ENCODE measurements at regions not wholly inside any gene's neighbourhood (a gene's known extent, or its start where the extent isn't known, plus 50 kb on each side); places are given as distances from the start of the nearest gene placed in this dataset.

- H3K9me3 ChIP-seq (ENCODE audit: severe bottlenecking), result no peaks in the 10 kb centered on the region
- TF ChIP-seq CTCF (IDR thresholded peaks at IDR 0.05; ENCODE audit: poor library complexity, severe bottlenecking), result no peak
- H3K27me3 ChIP-seq (ENCODE audit: insufficient read depth, poor library complexity, severe bottlenecking), result no peaks in the 10 kb centered on the region
- H3K4me3 ChIP-seq (ENCODE audit: severe bottlenecking), result no peak overlapping the region
- H3K36me3 ChIP-seq (ENCODE audit: low read depth), result no peaks in the 10 kb centered on the region
- DNase-seq (ENCODE audit: low spot score), result peak; percentile 38
- no peaks in the 10 kb centered on the region for H3K4me1 ChIP-seq (ENCODE audit: insufficient read depth, poor library complexity, severe bottlenecking)
- H3K27ac ChIP-seq (ENCODE audit: poor library complexity, severe bottlenecking), result no peak overlapping the region
- no peak for ATAC-seq (ENCODE audit: low read depth)
These were observed 111.2 kb downstream of the BRD1 start for GRCh38 chr22:49716441-49716840.

- no peak for DNase-seq (ENCODE audit: low spot score)
- TF ChIP-seq CTCF (IDR thresholded peaks at IDR 0.05; ENCODE audit: poor library complexity, severe bottlenecking), result no peak
- Histone ChIP-seq H3K4me1 (ENCODE audit: insufficient read depth, poor library complexity, severe bottlenecking) (no peaks in the 10 kb centered on the region), H3K27me3 (ENCODE audit: insufficient read depth, poor library complexity, severe bottlenecking) (no peaks in the 10 kb centered on the region), H3K36me3 (ENCODE audit: low read depth) (no peaks in the 10 kb centered on the region), H3K9me3 (ENCODE audit: severe bottlenecking) (no peaks in the 10 kb centered on the region), H3K4me3 (ENCODE audit: severe bottlenecking) (no peak overlapping the region), H3K27ac (ENCODE audit: poor library complexity, severe bottlenecking) (no peak overlapping the region)
- peak; percentile 40; the same call in 1 of the 3 replicates for ATAC-seq (ENCODE audit: low read depth)
These were observed 112.2 kb downstream of the BRD1 start for GRCh38 chr22:49715450-49715849.

GRCh38 chr22:49713003-49713402, 114.7 kb downstream of the BRD1 start:
- Histone ChIP-seq H3K27me3 (ENCODE audit: insufficient read depth, poor library complexity, severe bottlenecking) (no peaks in the 10 kb centered on the region), H3K27ac (ENCODE audit: poor library complexity, severe bottlenecking) (no peak overlapping the region), H3K4me1 (ENCODE audit: insufficient read depth, poor library complexity, severe bottlenecking) (no peaks in the 10 kb centered on the region), H3K4me3 (ENCODE audit: severe bottlenecking) (no peak overlapping the region), H3K9me3 (ENCODE audit: severe bottlenecking) (no peaks in the 10 kb centered on the region), H3K36me3 (ENCODE audit: low read depth) (no peaks in the 10 kb centered on the region)
- no peak for DNase-seq (ENCODE audit: low spot score)
- TF ChIP-seq CTCF (IDR thresholded peaks at IDR 0.05; ENCODE audit: poor library complexity, severe bottlenecking), result no peak
- ATAC-seq (ENCODE audit: low read depth), result no peak

- no peak for ATAC-seq (ENCODE audit: low read depth)
- DNase-seq (ENCODE audit: low spot score), result no peak
- Histone ChIP-seq H3K4me1 (ENCODE audit: insufficient read depth, poor library complexity, severe bottlenecking) (no peaks in the 10 kb centered on the region), H3K36me3 (ENCODE audit: low read depth) (no peaks in the 10 kb centered on the region), H3K9me3 (ENCODE audit: severe bottlenecking) (no peaks in the 10 kb centered on the region), H3K27ac (ENCODE audit: poor library complexity, severe bottlenecking) (no peak overlapping the region), H3K27me3 (ENCODE audit: insufficient read depth, poor library complexity, severe bottlenecking) (no peaks in the 10 kb centered on the region), H3K4me3 (ENCODE audit: severe bottlenecking) (no peak overlapping the region)
- TF ChIP-seq CTCF (IDR thresholded peaks at IDR 0.05; ENCODE audit: poor library complexity, severe bottlenecking), result no peak
These were observed 115.4 kb downstream of the BRD1 start for GRCh38 chr22:49712195-49712791.

- ATAC-seq (ENCODE audit: low read depth), result no peak
These were observed 116.9 kb downstream of the BRD1 start for GRCh38 chr22:49710746-49711145.

More at GRCh38 chr22:49710746-49711145, 116.9 kb downstream of the BRD1 start:
- no peak for TF ChIP-seq CTCF (IDR thresholded peaks at IDR 0.05; ENCODE audit: poor library complexity, severe bottlenecking)
- Histone ChIP-seq H3K27me3 (ENCODE audit: insufficient read depth, poor library complexity, severe bottlenecking) (no peaks in the 10 kb centered on the region), H3K4me1 (ENCODE audit: insufficient read depth, poor library complexity, severe bottlenecking) (no peaks in the 10 kb centered on the region), H3K9me3 (ENCODE audit: severe bottlenecking) (no peaks in the 10 kb centered on the region), H3K4me3 (ENCODE audit: severe bottlenecking) (no peak overlapping the region), H3K36me3 (ENCODE audit: low read depth) (no peaks in the 10 kb centered on the region), H3K27ac (ENCODE audit: poor library complexity, severe bottlenecking) (no peak overlapping the region)
- DNase-seq (ENCODE audit: low spot score), result no peak
